ENCODE measurements at regions not wholly inside any gene's neighbourhood (a gene's known extent, or its start where the extent isn't known, plus 50 kb on each side); places are given as distances from the start of the nearest gene placed in this dataset.

DNA sequence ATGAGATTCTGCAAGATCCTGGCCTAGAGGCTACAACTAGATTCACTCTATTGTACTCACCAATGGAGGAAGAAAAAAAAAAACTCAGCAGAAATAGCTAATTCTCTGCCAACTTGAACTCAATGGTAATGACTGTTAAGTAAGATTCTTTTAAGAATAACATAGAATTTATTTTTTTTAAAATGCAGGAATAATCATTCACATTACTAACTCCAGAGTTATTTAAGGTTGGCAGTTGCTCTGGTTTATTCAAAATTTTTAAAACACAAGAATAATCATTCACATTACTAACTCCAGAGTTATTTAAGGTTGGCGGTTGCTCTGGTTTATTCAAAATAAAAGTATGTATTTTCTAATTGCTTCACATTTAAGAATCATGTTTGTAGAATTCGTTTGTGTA lies 1071.9 kb downstream of the IGSF11 start:
- TF ChIP-seq, protein P1, sequence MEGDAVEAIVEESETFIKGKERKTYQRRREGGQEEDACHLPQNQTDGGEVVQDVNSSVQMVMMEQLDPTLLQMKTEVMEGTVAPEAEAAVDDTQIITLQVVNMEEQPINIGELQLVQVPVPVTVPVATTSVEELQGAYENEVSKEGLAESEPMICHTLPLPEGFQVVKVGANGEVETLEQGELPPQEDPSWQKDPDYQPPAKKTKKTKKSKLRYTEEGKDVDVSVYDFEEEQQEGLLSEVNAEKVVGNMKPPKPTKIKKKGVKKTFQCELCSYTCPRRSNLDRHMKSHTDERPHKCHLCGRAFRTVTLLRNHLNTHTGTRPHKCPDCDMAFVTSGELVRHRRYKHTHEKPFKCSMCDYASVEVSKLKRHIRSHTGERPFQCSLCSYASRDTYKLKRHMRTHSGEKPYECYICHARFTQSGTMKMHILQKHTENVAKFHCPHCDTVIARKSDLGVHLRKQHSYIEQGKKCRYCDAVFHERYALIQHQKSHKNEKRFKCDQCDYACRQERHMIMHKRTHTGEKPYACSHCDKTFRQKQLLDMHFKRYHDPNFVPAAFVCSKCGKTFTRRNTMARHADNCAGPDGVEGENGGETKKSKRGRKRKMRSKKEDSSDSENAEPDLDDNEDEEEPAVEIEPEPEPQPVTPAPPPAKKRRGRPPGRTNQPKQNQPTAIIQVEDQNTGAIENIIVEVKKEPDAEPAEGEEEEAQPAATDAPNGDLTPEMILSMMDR (IDR thresholded peaks at IDR 0.05): no peak
- TF ChIP-seq POLR2A (IDR thresholded peaks at IDR 0.05): no peak

Measured in prostate gland (tissue), 2 donors.